Transverse colon (tissue), 4 donors: ENCODE measurements at regions not wholly inside any gene's neighbourhood (a gene's known extent, or its start where the extent isn't known, plus 50 kb on each side); places are given as distances from the start of the nearest gene placed in this dataset.

ENCODE experiments used
- POLR2A ChIP-seq: fragments of 450-650 bp; IDR thresholded peaks from one replicate; pipeline ENCODE4 v1.6.1; 2016; ENCODE audit warnings: antibody characterized with exemption, mild to moderate bottlenecking, moderate library complexity
- POLR2AphosphoS5 ChIP-seq, 3 donors: sonication (generic); formaldehyde crosslinking; IDR thresholded peaks; one replicate each; pipeline ENCODE4 v1.6.1; 2016; ENCODE audit warnings: antibody characterized with exemption in 3 of 3
- TF ChIP-seq, protein P1 (sequence below), 5 experiments: fragments of 200-600 bp in 3 of 5; fragments of 450-650 bp in 2 of 5; sonication (generic) in 3 of 5; IDR thresholded peaks; 1 replicate in 2 of 5; 2 replicates in 3 of 5; pipeline ENCODE4 v1.5.1; 2016 to 2017; ENCODE audit warnings: antibody characterized with exemption in 5 of 5, inconsistent platforms in 3 of 5, mild to moderate bottlenecking in 2 of 5, moderate library complexity in 1 of 5

DNA sequence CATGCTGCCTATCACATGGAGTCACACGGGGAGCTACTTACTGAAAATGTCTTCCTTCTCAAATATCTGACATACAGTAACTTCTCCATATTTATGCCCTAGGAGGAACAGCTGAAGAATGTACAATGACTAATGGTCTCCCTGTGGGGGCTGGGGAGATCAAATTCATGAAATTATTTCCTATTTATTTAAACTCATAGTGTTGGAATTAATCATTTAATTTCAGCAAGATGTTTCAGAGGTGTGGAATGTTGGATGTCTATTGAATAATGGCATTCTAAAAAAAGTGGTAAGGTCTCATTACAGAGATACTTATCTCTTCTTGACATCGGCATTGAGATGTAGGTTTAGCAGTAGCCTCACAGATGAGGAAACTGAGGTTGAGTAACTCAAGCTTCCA is 214.3 kb upstream of the CDH11 start:
- no peak for TF ChIP-seq POLR2AphosphoS5 (IDR thresholded peaks at IDR 0.05)
- TF ChIP-seq, protein P1, sequence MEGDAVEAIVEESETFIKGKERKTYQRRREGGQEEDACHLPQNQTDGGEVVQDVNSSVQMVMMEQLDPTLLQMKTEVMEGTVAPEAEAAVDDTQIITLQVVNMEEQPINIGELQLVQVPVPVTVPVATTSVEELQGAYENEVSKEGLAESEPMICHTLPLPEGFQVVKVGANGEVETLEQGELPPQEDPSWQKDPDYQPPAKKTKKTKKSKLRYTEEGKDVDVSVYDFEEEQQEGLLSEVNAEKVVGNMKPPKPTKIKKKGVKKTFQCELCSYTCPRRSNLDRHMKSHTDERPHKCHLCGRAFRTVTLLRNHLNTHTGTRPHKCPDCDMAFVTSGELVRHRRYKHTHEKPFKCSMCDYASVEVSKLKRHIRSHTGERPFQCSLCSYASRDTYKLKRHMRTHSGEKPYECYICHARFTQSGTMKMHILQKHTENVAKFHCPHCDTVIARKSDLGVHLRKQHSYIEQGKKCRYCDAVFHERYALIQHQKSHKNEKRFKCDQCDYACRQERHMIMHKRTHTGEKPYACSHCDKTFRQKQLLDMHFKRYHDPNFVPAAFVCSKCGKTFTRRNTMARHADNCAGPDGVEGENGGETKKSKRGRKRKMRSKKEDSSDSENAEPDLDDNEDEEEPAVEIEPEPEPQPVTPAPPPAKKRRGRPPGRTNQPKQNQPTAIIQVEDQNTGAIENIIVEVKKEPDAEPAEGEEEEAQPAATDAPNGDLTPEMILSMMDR (IDR thresholded peaks at IDR 0.05), result no peak
- TF ChIP-seq POLR2A, result no peak
